ENCODE measurements at regions not wholly inside any gene's neighbourhood (a gene's known extent, or its start where the extent isn't known, plus 50 kb on each side); places are given as distances from the start of the nearest gene placed in this dataset.

DNA sequence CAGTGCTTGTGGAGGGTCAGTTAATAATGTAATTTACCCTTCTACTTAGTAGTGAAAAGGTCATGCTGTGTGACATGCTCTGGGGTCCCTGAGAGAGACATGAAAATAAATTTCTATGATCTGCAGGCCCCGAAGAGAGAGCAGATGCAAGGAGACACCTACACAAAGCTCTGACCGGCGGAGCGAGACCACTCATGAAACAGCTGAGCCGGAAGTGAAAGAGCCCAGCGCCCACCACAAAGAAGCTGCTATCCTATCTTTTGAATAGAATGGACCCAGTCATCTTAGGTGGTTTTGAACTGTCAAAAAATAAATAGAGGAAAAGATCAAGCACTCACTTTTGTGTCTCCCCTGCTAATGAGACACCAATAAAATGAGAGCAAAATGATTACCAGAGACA, 190.0 kb downstream of the MED10 start:
- Histone ChIP-seq H3K4me1 (no peaks in the 10 kb centered on the region), H3K36me3 (no peaks in the 10 kb centered on the region), H3K9me3 (no peaks in the 10 kb centered on the region), H3K27ac (no peak overlapping the region), H3K27me3 (no peaks in the 10 kb centered on the region), H3K4me3 (no peak overlapping the region)
- TF ChIP-seq, protein P1, sequence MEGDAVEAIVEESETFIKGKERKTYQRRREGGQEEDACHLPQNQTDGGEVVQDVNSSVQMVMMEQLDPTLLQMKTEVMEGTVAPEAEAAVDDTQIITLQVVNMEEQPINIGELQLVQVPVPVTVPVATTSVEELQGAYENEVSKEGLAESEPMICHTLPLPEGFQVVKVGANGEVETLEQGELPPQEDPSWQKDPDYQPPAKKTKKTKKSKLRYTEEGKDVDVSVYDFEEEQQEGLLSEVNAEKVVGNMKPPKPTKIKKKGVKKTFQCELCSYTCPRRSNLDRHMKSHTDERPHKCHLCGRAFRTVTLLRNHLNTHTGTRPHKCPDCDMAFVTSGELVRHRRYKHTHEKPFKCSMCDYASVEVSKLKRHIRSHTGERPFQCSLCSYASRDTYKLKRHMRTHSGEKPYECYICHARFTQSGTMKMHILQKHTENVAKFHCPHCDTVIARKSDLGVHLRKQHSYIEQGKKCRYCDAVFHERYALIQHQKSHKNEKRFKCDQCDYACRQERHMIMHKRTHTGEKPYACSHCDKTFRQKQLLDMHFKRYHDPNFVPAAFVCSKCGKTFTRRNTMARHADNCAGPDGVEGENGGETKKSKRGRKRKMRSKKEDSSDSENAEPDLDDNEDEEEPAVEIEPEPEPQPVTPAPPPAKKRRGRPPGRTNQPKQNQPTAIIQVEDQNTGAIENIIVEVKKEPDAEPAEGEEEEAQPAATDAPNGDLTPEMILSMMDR (IDR thresholded peaks at IDR 0.05), result no peak
- DNase-seq (ENCODE audit: low spot score), result peak; percentile 11

DNA sequence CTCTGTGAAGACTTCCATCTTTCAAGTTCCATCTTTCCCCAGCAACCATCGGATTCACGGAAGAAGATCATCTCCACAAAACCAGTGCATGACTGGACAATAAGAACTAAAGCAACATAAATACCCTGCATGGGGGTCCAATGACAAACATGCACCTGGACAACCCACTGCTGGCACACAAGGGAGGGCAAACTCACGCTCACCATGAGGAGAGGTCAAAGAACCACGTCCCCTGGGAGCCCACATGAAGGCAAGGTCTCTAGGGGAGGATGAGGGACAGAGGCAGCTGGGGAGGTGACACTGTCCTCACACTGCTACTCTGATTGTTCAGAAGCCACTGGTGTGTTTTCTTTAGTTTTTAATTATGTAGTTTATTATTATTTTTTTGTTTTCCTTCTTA, 190.8 kb downstream of the MED10 start:
- Histone ChIP-seq H3K27ac (no peak overlapping the region), H3K27me3 (no peaks in the 10 kb centered on the region), H3K9me3 (no peaks in the 10 kb centered on the region), H3K4me3 (no peak overlapping the region), H3K36me3 (no peaks in the 10 kb centered on the region), H3K4me1 (no peaks in the 10 kb centered on the region)
- DNase-seq (ENCODE audit: low spot score), result peak; percentile 36
- TF ChIP-seq, protein P1 (IDR thresholded peaks at IDR 0.05), result no peak

DNA sequence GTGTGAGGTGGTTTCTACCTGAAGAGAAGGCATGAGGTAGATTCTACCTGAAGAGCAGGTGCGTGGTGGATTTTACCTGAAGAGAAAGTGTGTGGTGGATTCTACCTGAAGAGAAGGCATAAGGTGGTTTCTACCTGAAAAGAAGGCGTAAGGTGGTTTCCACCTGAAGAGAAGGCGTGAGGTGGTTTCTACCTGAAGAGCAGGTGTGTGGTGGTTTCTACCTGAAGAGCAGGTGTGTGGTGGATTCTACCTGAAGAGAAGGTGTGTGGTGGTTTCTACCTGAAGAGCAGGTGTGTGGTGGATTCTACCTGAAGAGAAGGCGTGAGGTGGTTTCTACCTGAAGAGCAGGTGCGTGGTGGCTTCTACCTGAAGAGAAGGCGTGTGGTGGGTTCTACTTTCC, 192.8 kb downstream of the MED10 start:
- H3K9me3 ChIP-seq, result no peaks in the 10 kb centered on the region
- H3K4me1 ChIP-seq, result no peaks in the 10 kb centered on the region
- DNase-seq (ENCODE audit: low spot score), result no peak
- no peaks in the 10 kb centered on the region for H3K36me3 ChIP-seq
- H3K4me3 ChIP-seq, result no peak overlapping the region
- no peaks in the 10 kb centered on the region for H3K27me3 ChIP-seq
- TF ChIP-seq, protein P1 (IDR thresholded peaks at IDR 0.05), result no peak
- no peak overlapping the region for H3K27ac ChIP-seq

GRCh38 chr5:6184481-6184880, 193.9 kb downstream of the MED10 start:
- Histone ChIP-seq H3K9me3 (no peaks in the 10 kb centered on the region), H3K27me3 (no peaks in the 10 kb centered on the region), H3K4me1 (no peaks in the 10 kb centered on the region), H3K27ac (no peak overlapping the region), H3K36me3 (no peaks in the 10 kb centered on the region), H3K4me3 (no peak overlapping the region)
- DNase-seq (ENCODE audit: low spot score), result no peak
- TF ChIP-seq, protein P1 (IDR thresholded peaks at IDR 0.05), result no peak

- TF ChIP-seq, protein P1 (IDR thresholded peaks at IDR 0.05), result no peak
- H3K27ac ChIP-seq, result no peak overlapping the region
- no peak for DNase-seq (ENCODE audit: low spot score)
- H3K4me3 ChIP-seq, result no peak overlapping the region
- no peaks in the 10 kb centered on the region for H3K9me3 ChIP-seq
- no peaks in the 10 kb centered on the region for H3K36me3 ChIP-seq
- H3K27me3 ChIP-seq, result no peaks in the 10 kb centered on the region
- H3K4me1 ChIP-seq, result no peaks in the 10 kb centered on the region
Observed at GRCh38 chr5:6183391-6184390, 194.7 kb downstream of the MED10 start.

Measured in right atrium auricular region (tissue), 2 donors.